NCI-H2029 (cell line): ENCODE measurements at regions not wholly inside any gene's neighbourhood (a gene's known extent, or its start where the extent isn't known, plus 50 kb on each side); places are given as distances from the start of the nearest gene placed in this dataset.

Experiments
- DNase-seq: peaks from one replicate; lab custom pipeline; 2025; lab: John Stamatoyannopoulos, UW

- DNase-seq: no peak
These were observed 274.8 kb downstream of the LRFN2 start for GRCh38 chr6:40312213-40313015.

GRCh38 chr6:40308533-40309306 is 278.4 kb downstream of the LRFN2 start:
- DNase-seq: peak; percentile 28

GRCh38 chr6:40307712-40308111 is 279.5 kb downstream of the LRFN2 start:
- DNase-seq: no peak

- DNase-seq: no peak
These were observed 284.2 kb downstream of the LRFN2 start for GRCh38 chr6:40302856-40303454.

- DNase-seq: no peak
These were observed 287.5 kb downstream of the LRFN2 start for GRCh38 chr6:40299681-40300080.

GRCh38 chr6:40298207-40298606 is 289.0 kb downstream of the LRFN2 start:
- no peak for DNase-seq

- DNase-seq: no peak
These were observed 291.8 kb downstream of the LRFN2 start for GRCh38 chr6:40295251-40295950.

- DNase-seq: no peak
These were observed 293.5 kb downstream of the LRFN2 start for GRCh38 chr6:40293460-40294185.

- DNase-seq: no peak
These were observed 294.1 kb downstream of the LRFN2 start for GRCh38 chr6:40293060-40293459.

GRCh38 chr6:40290816-40291215 is 296.3 kb downstream of the LRFN2 start:
- DNase-seq: no peak

GRCh38 chr6:40288919-40289318 is 298.2 kb downstream of the LRFN2 start:
- no peak for DNase-seq

GRCh38 chr6:40287296-40287850 is 299.8 kb downstream of the LRFN2 start:
- no peak for DNase-seq

- no peak for DNase-seq
These were observed 300.4 kb downstream of the LRFN2 start for GRCh38 chr6:40286721-40287120.

- no peak for DNase-seq
These were observed 301.2 kb downstream of the LRFN2 start for GRCh38 chr6:40285996-40286395.

- no peak for DNase-seq
These were observed 301.6 kb downstream of the LRFN2 start for GRCh38 chr6:40285535-40285934.

- no peak for DNase-seq
These were observed 304.2 kb downstream of the LRFN2 start for GRCh38 chr6:40282986-40283385.

GRCh38 chr6:40281402-40281801 is 305.8 kb downstream of the LRFN2 start:
- no peak for DNase-seq

- no peak for DNase-seq
These were observed 306.9 kb downstream of the LRFN2 start for GRCh38 chr6:40280231-40280630.

GRCh38 chr6:40276141-40276540 is 311.0 kb downstream of the LRFN2 start:
- DNase-seq: no peak

GRCh38 chr6:40274058-40274457 is 313.1 kb downstream of the LRFN2 start:
- DNase-seq: no peak

GRCh38 chr6:40268614-40269013 is 318.6 kb downstream of the LRFN2 start:
- no peak for DNase-seq
